Esophagus (tissue), 2 donors: ENCODE measurements at regions not wholly inside any gene's neighbourhood (a gene's known extent, or its start where the extent isn't known, plus 50 kb on each side); places are given as distances from the start of the nearest gene placed in this dataset.
"Not testable (repeated sequence)": the region's sequence is repeated elsewhere in the genome, so short reads cannot be mapped to it uniquely, and the experiment has no call there.

Source experiments
- H3K27ac ChIP-seq, 2 donors: one replicate each; pipeline ENCODE4 v1.5.1; 2013; ENCODE audit warnings: low read depth in 2 of 2, mild to moderate bottlenecking in 2 of 2, inconsistent platforms in 1 of 2, low read length in 1 of 2, moderate library complexity in 1 of 2
- H3K27me3 ChIP-seq, 2 donors: one replicate each; pipeline ENCODE4 v1.6.1; 2013; ENCODE audit warnings: low read length in 2 of 2, control low read depth in 1 of 2, mild to moderate bottlenecking in 1 of 2; ENCODE audit not compliant: insufficient read depth in 2 of 2, control insufficient read depth in 1 of 2
- H3K36me3 ChIP-seq, 2 donors: one replicate each; pipeline ENCODE4 v1.6.1; 2013; ENCODE audit warnings: low read length in 1 of 2; ENCODE audit not compliant: control insufficient read depth in 2 of 2, insufficient read depth in 2 of 2
- H3K4me1 ChIP-seq, 2 donors: one replicate each; pipeline ENCODE4 v1.6.1; 2013; ENCODE audit warnings: low read length in 1 of 2; ENCODE audit not compliant: control insufficient read depth in 2 of 2, insufficient read depth in 2 of 2
- H3K4me3 ChIP-seq, 2 donors: one replicate each; pipeline ENCODE4 v1.5.1; 2013; ENCODE audit warnings: low read length in 2 of 2, mild to moderate bottlenecking in 2 of 2, low read depth in 1 of 2, moderate library complexity in 1 of 2
- H3K9me3 ChIP-seq, 2 donors: one replicate each; pipeline ENCODE4 v1.6.1; 2013; ENCODE audit warnings: mild to moderate bottlenecking in 2 of 2, low read depth in 1 of 2, low read length in 1 of 2, moderate library complexity in 1 of 2; ENCODE audit not compliant: control insufficient read depth in 2 of 2, insufficient read depth in 1 of 2
- WGBS, 2 donors: extraction: QIAGEN DNeasy Blood & Tissue Kit; methylation state at CpG; one replicate each; pipeline ENCODE4 v1.1.7; 2013; 5-methylcytosine and 5-hydroxymethylcytosine counted together
- donor health status: healthy with polysubstance abuse.
- donor health status: Bipolar disorder and iron deficiency.

DNA sequence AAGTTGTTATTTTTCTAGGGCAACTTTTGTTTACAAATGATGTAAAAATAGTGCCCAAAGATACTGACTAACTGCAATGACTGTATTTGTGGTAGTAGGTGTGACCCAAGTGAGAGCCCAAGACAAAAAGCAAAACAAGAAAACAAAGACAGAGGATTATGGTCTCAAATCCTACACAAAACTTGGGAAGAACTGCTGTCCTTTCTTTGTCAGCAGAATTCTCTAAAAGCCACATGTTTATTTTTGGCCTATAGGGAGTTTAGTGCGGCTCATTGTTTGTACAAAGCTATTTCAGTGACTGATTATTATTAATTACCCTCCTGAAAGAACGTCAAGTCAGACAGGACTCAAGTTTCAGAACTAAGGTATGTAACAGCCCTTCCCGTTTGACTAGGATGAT, 509.2 kb upstream of the SLC35B3 start:
- H3K4me1 ChIP-seq = no peaks in the 10 kb centered on the region
- no peak overlapping the region for H3K4me3 ChIP-seq
- peaks cover 0 to under 1% of the 10 kb centered on the region in 2 donors for H3K9me3 ChIP-seq
- no peak overlapping the region for H3K27ac ChIP-seq
- H3K27me3 ChIP-seq = no peaks in the 10 kb centered on the region
- 27 to 28% methylated on average over 3 of the region's 3 CpGs for WGBS, 2 donors
- H3K36me3 ChIP-seq = no peaks in the 10 kb centered on the region

DNA sequence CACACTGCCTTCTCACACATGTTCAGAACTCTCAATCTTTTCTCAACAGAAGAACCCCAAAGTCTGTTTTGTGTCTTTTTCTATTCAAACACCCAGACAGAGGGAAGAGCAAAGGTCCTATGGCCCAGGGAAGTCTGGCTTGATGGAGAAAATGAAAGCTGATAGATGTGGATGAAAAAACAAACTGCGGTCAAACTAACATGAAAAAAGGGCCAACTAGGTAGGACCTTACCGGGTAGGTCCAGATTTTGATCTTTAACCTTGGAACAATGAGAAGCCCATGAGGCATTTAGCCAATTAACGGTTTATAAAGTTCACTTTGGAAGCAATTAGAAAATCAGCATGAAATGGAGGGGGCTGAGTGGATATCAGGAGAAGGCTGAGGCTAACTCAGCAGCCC, 507.7 kb upstream of the SLC35B3 start:
- Histone ChIP-seq H3K36me3 (no peaks in the 10 kb centered on the region), H3K4me3 (no peak overlapping the region), H3K9me3 (no peaks in the 10 kb centered on the region), H3K27ac (no peak overlapping the region), H3K4me1 (no peaks in the 10 kb centered on the region), H3K27me3 (no peaks in the 10 kb centered on the region)
- WGBS, 2 donors = 78 to 84% methylated on average over 3 of the region's 3 CpGs

DNA sequence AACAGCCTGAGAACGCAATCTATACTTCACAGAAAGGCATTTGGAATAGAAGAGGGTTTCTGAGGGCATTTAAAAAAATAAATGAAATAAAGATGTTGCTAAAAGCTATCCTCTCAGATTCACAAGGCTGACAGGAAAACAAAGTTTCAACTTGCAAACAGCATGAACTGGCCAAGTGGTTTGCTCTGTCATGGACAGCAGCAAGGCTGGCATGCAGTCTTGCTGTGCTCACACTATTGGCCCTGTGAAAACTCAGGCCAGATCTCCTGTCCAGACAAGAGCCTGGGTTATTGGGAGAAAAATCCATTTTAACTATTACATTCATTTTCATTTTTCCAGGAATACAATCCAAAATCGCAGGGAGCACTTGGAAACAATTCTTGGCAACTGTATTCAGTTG, 506.2 kb upstream of the SLC35B3 start:
- Histone ChIP-seq H3K27ac (no peak overlapping the region), H3K27me3 (no peaks in the 10 kb centered on the region), H3K36me3 (no peaks in the 10 kb centered on the region), H3K9me3 (no peaks in the 10 kb centered on the region), H3K4me1 (no peaks in the 10 kb centered on the region), H3K4me3 (no peak overlapping the region)
- WGBS, 2 donors = 36 to 55% methylated on average over 2 of the region's 2 CpGs

DNA sequence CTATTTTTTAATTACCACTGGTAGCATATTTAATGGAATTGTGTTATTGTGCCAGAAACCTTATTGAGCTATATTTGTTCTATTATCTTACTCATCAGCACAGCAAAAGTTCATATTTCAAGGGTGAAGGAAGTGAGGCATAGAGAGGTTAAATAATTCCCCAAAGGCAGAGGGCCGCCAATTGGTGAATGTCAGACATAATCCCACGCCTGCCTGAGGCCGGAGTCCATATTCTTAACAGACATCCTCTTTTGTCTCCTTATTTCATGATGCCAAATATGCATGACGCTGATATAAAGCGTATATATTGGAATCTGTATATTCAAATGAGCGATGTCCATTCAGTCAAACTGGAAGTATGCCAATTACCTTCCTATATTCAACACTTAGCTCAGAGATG, 505.0 kb upstream of the SLC35B3 start:
- WGBS, 2 donors = 69 to 75% methylated on average over 6 of the region's 6 CpGs

DNA sequence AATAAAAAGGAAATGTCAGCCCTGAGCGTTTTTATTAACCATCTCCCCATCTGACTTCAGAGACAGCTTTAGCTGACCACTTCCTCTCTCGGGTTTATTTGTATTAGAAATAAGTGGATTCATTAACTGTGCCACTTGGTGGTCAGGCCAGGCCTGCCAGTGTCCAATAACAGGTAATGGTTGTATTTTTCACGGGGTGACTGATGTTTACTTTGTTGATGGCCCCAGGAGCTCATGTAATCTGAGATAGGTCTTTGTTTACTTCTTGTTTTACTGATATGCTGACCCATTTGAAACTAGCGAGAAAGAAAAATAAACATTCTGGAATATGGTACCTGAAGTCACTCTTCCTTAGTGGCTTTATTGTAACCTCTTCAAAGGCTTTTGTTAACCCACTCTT, 504.3 kb upstream of the SLC35B3 start:
- Histone ChIP-seq H3K4me3 (no peak overlapping the region), H3K27ac (no peak overlapping the region), H3K9me3 (no peaks in the 10 kb centered on the region), H3K4me1 (no peaks in the 10 kb centered on the region), H3K27me3 (no peaks in the 10 kb centered on the region), H3K36me3 (no peaks in the 10 kb centered on the region)
- WGBS, 2 donors = 39 to 55% methylated on average over 4 of the region's 4 CpGs

More for the DNA sequence above, 505.0 kb upstream of the SLC35B3 start:
- H3K4me1 ChIP-seq = no peaks in the 10 kb centered on the region
- H3K9me3 ChIP-seq = no peaks in the 10 kb centered on the region
- no peaks in the 10 kb centered on the region for H3K36me3 ChIP-seq
- H3K27me3 ChIP-seq = no peaks in the 10 kb centered on the region
- H3K27ac ChIP-seq = no peak overlapping the region
- H3K4me3 ChIP-seq = no peak overlapping the region

DNA sequence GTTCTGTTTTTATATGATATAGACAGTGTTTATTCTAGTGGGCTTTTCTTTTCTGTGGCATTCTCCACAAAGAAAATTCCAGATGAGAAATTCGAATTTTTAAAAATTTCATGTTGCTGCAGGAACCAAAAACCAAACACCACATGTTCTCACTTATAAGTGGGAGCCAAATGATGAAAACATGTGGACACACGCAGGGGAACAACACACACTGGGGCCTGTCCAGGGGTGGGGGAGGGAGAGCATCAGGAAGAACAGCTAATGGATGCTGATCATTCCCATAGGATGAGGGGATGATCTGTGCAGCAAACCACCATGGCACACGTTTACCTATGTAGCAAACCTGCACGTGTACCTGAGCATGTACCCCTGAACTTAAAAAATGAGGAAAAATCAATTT, 499.0 kb upstream of the SLC35B3 start:
- H3K4me3 ChIP-seq = no peak overlapping the region
- WGBS, 2 donors = 49% methylated on average over 4 of the region's 4 CpGs
- H3K36me3 ChIP-seq = no peaks in the 10 kb centered on the region
- H3K9me3 ChIP-seq = no peaks in the 10 kb centered on the region
- H3K27me3 ChIP-seq = no peaks in the 10 kb centered on the region
- H3K4me1 ChIP-seq = no peaks in the 10 kb centered on the region
- H3K27ac ChIP-seq = no peak overlapping the region

DNA sequence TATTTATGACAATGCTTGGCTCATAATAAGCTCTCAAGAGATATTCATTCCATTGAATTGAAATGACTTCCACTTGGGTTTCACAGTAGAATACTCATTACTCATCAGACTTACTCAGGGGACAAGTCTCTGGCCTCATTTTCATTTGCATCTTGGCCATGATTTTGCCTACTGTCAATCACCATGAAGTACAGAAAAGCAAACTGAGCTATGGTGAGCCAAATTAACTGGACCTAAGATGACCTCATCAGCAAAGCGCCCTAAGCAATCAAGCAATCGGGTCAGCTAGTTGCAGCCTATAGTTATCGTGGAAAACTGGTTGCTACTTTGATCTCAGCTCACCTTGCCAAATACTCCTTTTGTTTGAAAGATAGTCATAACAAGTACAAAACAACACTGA, 494.7 kb upstream of the SLC35B3 start:
- Histone ChIP-seq H3K4me1 (no peaks in the 10 kb centered on the region), H3K36me3 (no peaks in the 10 kb centered on the region), H3K27me3 (no peaks in the 10 kb centered on the region), H3K27ac (no peak overlapping the region), H3K4me3 (no peak overlapping the region), H3K9me3 (no peaks in the 10 kb centered on the region)
- WGBS, 2 donors = 84 to 89% methylated on average over 3 of the region's 3 CpGs

DNA sequence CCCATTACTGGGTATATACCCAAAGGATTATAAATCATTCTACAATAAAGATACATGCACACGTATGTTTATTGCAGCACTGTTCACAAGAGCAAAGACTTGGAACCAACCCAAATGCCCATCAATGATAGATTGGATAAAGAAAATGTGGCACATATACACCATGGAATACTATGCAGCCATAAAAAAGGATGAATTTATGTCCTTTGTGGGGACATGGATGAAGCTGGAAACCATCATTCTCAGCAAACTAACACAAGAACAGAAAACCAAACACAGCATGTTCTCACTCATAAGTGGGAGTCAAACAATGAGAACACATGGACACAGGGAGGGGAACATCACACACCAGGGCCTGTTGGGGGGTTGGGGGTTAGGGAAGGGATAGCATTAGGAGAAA, 484.9 kb upstream of the SLC35B3 start:
- not testable (repeated sequence) for H3K27me3 ChIP-seq, H3K36me3 ChIP-seq, H3K4me1 ChIP-seq, H3K9me3 ChIP-seq, H3K4me3 ChIP-seq, H3K27ac ChIP-seq
- WGBS, 2 donors = 93 to 100% methylated on average over 1 of the region's 1 CpG

DNA sequence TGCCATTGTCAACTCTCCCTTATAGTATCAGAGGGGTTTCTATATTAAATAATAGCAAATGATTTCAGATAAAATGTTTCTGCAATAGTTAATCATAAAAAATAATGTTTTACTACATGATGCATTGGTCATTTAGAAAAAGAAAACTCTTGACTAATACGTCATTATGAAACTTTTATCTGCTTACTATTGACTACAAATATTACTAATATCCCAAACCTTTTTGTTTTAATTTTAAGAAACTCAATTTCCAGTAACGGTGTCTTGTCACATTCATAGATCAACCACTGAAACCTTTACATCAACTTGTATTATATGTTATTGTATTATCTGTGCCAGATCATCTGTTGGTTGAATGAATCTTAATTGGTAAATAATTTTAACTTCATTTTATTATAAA, 482.9 kb upstream of the SLC35B3 start:
- no peaks in the 10 kb centered on the region for H3K9me3 ChIP-seq
- no peaks in the 10 kb centered on the region for H3K36me3 ChIP-seq
- H3K27me3 ChIP-seq = no peaks in the 10 kb centered on the region
- H3K4me3 ChIP-seq = no peak overlapping the region
- no peak overlapping the region for H3K27ac ChIP-seq
- WGBS, 2 donors = 74 to 79% methylated on average over 2 of the region's 2 CpGs
- no peaks in the 10 kb centered on the region for H3K4me1 ChIP-seq

DNA sequence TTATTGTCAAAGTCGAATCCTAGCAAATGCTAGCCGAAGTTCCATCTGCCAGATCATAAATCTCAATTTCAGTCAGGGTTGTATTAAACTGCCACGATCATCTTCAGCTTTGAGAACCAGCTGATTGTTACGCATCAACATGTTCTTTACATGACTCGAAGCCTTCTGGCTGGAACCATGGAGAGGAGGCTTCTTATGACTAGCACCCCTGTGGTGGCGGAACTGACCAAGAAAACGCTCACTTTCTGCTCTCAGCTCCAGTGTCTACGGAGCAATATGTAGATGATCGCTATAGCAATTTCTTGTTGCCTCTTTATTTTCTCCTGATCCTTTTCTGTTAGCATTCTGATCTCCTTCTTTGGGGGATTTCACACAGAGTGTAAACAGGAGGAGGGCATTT, 479.4 kb upstream of the SLC35B3 start:
- no peaks in the 10 kb centered on the region for H3K27me3 ChIP-seq

More for the DNA sequence above, 479.4 kb upstream of the SLC35B3 start:
- Histone ChIP-seq H3K36me3 (no peaks in the 10 kb centered on the region), H3K4me3 (no peak overlapping the region), H3K27ac (no peak overlapping the region), H3K9me3 (no peaks in the 10 kb centered on the region), H3K4me1 (no peaks in the 10 kb centered on the region)
- WGBS, 2 donors = 86 to 87% methylated on average over 9 of the region's 9 CpGs
